HUES6 (cell line): ENCODE measurements at regions not wholly inside any gene's neighbourhood (a gene's known extent, or its start where the extent isn't known, plus 50 kb on each side); places are given as distances from the start of the nearest gene placed in this dataset.

Source experiments
- H3K27ac ChIP-seq: 2 replicates; pipeline ENCODE4 v1.7.0; 2013; ENCODE audit warnings: low read depth, mild to moderate bottlenecking, low read length, inconsistent platforms
- H3K27me3 ChIP-seq: 2 replicates; pipeline ENCODE4 v1.6.1; 2013; ENCODE audit warnings: low read length; ENCODE audit not compliant: control insufficient read depth, insufficient read depth
- H3K36me3 ChIP-seq: 2 replicates; pipeline ENCODE4 v1.6.1; 2013; ENCODE audit warnings: low read length; ENCODE audit not compliant: control insufficient read depth, insufficient read depth
- H3K4me1 ChIP-seq: 2 replicates; pipeline ENCODE4 v1.6.1; 2013; ENCODE audit warnings: low read length; ENCODE audit not compliant: control insufficient read depth, insufficient read depth
- H3K4me3 ChIP-seq: 2 replicates; pipeline ENCODE4 v1.5.1; 2013; ENCODE audit warnings: low read depth, low read length
- H3K9ac ChIP-seq: one replicate; pipeline ENCODE4 v1.6.1; 2013; ENCODE audit warnings: mild to moderate bottlenecking, low read length
- H3K9me3 ChIP-seq: 2 replicates; pipeline ENCODE4 v1.6.1; 2013; ENCODE audit warnings: low read depth, low read length; ENCODE audit not compliant: control insufficient read depth, insufficient read depth

DNA sequence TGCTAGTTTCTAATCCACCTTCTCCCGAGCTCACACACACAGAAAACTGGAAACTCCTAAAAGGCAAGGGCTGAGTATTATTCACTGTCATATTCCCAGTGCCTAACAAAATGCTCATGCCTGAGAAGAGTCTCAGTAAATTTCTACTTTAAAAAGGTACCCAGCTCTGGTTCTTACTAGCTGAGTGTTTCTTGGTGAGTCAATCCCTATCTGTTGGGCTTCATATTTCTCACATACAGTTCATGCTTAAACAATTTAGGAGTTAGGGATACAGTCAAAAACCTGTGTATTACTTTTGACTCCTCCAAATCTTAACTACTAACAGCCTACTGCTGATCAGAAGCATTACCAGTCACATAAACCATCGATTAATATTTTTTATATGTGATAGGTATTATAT is 204.9 kb downstream of the EN1 start:
- Histone ChIP-seq H3K9me3 (no peaks in the 10 kb centered on the region), H3K9ac (no peak overlapping the region), H3K4me1 (peaks cover 7% of the 10 kb centered on the region; the same call in 1 of the 2 replicates), H3K27me3 (0 out of 2 replicates have a peak, but pooled peaks cover 2% of the 10 kb centered on the region), H3K4me3 (no peak overlapping the region), H3K27ac (no peak overlapping the region), H3K36me3 (no peaks in the 10 kb centered on the region)

DNA sequence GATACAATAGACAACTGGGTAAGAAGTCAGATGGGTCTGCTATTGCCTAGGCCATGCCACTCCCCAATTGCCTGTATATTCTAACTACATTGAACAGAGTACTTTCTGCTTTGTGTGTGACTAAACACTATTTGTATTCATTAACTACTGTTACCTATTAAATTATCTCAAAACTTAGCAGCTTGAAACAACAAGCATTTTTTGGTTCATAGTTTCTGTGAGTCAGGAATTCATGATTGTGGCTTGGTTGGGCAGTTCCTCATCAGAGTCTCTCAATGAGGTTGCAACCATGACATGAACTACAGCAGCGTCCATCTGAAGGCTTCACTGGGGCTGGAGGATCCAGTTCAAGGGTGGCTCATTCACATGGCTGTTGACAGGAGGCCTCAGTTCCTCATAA is 205.7 kb downstream of the EN1 start:
- Histone ChIP-seq H3K9ac (no peak overlapping the region), H3K9me3 (no peaks in the 10 kb centered on the region), H3K27me3 (0 out of 2 replicates have a peak, but pooled peaks cover 2% of the 10 kb centered on the region), H3K27ac (no peak overlapping the region), H3K4me1 (peaks cover 7% of the 10 kb centered on the region; the same call in 1 of the 2 replicates), H3K4me3 (no peak overlapping the region), H3K36me3 (no peaks in the 10 kb centered on the region)

DNA sequence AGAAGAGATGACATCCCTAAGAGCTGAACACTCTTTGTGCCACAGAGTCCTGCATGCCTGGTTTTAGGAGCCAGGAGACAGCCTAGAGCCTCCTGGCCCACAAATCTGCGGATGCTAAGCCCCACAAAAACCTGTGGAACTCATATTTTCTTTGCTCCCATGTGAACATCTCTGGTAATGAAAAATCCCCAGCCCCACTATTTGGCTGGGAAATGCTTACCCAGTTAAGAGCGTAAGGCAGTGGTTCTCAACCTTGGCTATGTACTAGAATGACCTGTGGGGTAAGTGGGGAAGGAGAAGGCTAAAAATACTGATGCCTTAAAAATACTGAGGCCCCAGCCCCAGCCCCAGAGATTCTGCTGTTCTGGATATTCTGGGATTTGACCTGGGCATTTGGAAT is 208.1 kb downstream of the EN1 start:
- 0 out of 2 replicates have a peak, but pooled peaks cover 2% of the 10 kb centered on the region for H3K27me3 ChIP-seq
- H3K36me3 ChIP-seq, result no peaks in the 10 kb centered on the region
- H3K27ac ChIP-seq, result no peak overlapping the region
- H3K9ac ChIP-seq, result no peak overlapping the region
- no peaks in the 10 kb centered on the region for H3K9me3 ChIP-seq
- H3K4me1 ChIP-seq, result peaks cover 18% of the 10 kb centered on the region
- no peak overlapping the region for H3K4me3 ChIP-seq

DNA sequence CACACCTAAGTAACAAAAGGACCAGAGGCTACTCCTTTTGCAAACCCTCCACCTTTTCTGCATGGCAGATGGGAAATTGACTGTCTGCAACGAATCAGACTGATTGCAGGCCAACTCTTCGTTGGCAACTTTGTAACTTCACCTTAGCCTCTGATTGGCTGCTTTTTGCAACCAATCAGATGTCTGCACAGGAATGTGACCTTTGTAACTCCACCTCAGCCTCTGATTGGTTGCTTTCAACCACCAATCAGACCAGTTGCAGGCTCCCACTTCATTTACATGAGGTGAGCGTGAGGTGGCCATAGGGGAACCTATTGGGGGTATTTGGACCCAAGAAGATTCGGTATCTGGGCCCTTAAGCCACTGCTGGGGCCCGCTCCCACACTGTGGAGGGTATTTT is 209.0 kb downstream of the EN1 start:
- no peaks in the 10 kb centered on the region for H3K9me3 ChIP-seq
- H3K27ac ChIP-seq, result no peak overlapping the region

DNA sequence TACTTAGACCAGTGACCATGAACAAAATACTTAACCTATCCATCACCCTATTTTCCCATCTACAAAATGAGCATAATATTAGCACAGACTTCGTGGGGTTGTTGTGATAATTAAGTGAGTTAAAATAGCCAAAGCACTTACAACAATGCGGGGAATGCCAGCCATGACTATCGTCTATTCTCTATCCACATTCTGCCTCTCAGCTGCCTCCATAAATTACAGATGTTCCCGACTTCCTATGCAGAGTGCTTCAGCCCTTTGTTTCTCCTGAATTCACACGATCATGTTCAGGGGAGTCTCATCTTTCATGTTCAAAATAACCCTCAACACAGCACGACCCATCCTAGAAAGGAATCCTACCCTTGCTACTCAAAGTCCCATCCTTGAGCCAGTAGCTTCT is 211.6 kb downstream of the EN1 start:
- H3K36me3 ChIP-seq, result no peaks in the 10 kb centered on the region
- H3K27ac ChIP-seq, result no peak overlapping the region
- no peak overlapping the region for H3K4me3 ChIP-seq
- peaks cover 13% of the 10 kb centered on the region for H3K4me1 ChIP-seq
- H3K9ac ChIP-seq, result no peak overlapping the region
- no peaks in the 10 kb centered on the region for H3K9me3 ChIP-seq
- no peaks in the 10 kb centered on the region for H3K27me3 ChIP-seq

More for the DNA sequence above, 209.0 kb downstream of the EN1 start:
- no peaks in the 10 kb centered on the region for H3K36me3 ChIP-seq
- peaks cover 13% of the 10 kb centered on the region for H3K4me1 ChIP-seq
- no peak overlapping the region for H3K9ac ChIP-seq
- H3K27me3 ChIP-seq, result 0 out of 2 replicates have a peak, but pooled peaks cover 2% of the 10 kb centered on the region
- H3K4me3 ChIP-seq, result no peak overlapping the region

DNA sequence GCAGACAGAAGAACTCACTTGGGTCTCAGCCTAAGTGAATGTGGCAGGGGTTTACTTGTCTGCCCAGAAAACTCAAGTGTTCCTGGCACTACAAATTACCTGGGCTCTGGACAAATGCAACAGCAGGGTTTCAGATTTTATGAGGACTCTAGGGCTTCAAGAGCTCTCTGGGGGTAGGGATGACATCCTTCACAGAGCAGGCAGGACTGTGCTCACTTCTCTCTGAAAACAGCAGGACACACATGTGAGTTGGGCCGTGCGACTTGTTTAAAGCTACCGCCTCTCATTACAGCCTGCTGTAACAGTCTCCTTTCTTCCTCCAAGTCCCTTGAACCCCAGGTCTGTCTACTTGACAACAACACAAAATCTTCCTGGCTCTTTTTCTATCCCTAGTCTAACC is 212.6 kb downstream of the EN1 start:
- Histone ChIP-seq H3K27me3 (no peaks in the 10 kb centered on the region), H3K36me3 (no peaks in the 10 kb centered on the region), H3K4me3 (no peak overlapping the region), H3K9ac (no peak overlapping the region), H3K9me3 (no peaks in the 10 kb centered on the region), H3K4me1 (peaks cover 13% of the 10 kb centered on the region), H3K27ac (no peak overlapping the region)

DNA sequence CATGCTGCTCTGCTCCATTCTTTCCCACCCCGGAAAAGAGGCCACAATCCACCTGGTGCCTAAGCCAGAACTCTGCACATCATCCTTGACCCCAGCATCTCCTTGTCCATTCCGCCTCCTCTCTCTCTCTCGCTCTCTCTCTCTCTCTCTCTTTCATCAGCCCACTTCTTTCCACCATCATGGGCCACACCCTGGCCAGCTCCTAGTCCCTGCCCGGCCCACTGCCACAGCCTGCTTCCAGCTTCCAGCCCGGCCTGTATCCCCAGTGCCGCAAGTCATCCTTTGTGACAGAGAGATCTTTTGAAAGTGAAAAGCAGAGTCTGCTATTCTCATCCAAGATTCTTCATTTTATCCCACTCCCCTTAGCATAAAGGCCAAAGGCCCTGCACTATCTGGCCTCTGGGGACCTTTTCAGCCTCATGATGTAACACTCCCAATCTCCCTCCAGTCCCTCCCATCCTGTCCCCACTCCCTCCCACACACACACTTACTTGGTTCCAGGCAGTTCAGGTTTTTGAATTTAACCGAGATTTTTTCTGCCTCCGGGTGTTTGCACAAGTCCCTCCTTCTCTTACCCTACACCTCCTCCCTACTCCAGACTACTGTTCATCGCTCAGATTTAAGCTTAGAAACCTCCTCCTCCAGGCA is 214.0 kb downstream of the EN1 start:
- no peak overlapping the region for H3K27ac ChIP-seq
- no peaks in the 10 kb centered on the region for H3K9me3 ChIP-seq
- no peak overlapping the region for H3K9ac ChIP-seq
- H3K36me3 ChIP-seq, result no peaks in the 10 kb centered on the region
- no peak overlapping the region for H3K4me3 ChIP-seq
- H3K4me1 ChIP-seq, result peaks cover 13% of the 10 kb centered on the region
- H3K27me3 ChIP-seq, result no peaks in the 10 kb centered on the region

DNA sequence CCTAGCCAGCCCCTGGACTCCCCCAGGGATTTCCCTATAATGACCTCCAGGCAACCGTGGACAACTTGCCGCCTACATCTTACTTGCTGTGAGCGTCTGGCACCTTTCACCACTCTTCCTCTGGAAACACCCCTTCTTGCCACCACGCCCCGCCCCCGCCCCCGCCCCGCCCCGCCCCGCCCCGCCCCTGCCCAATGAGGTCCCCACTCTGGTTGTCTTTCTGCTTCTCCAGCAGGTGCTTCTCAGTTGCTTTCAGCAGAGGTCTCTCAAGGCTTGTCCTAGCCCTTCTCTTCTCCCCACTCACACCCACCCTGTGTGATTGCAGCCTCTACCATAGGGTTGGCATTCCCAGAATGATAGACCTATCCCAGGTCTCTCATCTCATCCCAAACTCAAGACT is 214.5 kb downstream of the EN1 start:
- H3K4me3 ChIP-seq, result no peak overlapping the region
- no peak overlapping the region for H3K27ac ChIP-seq
- H3K9ac ChIP-seq, result no peak overlapping the region
- H3K9me3 ChIP-seq, result no peaks in the 10 kb centered on the region
- H3K27me3 ChIP-seq, result no peaks in the 10 kb centered on the region
- no peaks in the 10 kb centered on the region for H3K36me3 ChIP-seq
- H3K4me1 ChIP-seq, result peaks cover 13% of the 10 kb centered on the region

DNA sequence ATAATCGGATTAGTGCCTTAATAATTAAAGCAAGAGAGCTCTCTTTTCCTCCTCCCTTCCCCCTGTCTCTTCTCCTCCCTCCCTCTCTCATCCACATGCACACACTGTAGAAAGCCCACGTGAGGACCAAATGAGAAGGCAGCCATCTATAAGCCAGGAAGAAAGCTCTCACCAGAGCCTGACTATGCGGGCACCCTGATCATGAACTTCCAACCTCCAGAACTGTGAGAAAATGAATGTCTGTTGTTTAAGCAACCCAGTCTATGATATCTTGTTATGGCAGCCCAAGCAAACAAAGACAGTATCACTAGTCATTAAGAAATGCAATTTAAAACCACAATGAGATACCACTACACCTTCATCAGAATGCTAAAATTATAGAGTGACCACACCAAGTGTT is 220.3 kb downstream of the EN1 start:
- Histone ChIP-seq H3K4me1 (no peaks in the 10 kb centered on the region), H3K9me3 (peaks cover 5% of the 10 kb centered on the region; the same call in 1 of the 2 replicates), H3K4me3 (no peak overlapping the region), H3K27me3 (no peaks in the 10 kb centered on the region), H3K9ac (no peak overlapping the region), H3K27ac (no peak overlapping the region), H3K36me3 (no peaks in the 10 kb centered on the region)

DNA sequence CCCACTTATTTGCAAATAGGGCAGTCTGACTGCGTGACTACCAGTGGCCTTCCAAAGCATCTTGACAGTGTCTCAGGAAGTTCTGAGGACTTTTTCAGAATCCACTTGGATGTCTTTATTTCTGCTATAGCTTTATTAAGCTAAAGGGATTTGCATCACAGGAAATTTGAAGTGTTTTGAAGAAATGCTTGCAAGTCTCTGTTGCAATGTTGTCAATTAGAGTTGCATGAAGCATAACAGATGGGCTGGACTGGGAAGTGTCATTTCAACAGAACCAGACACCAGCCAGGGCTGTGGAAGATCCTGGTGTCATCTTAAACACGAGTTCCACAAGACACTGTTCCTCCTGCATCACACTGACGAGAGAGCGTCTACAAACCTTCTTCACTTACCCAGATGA is 224.5 kb downstream of the EN1 start:
- H3K9me3 ChIP-seq, result peaks cover 5% of the 10 kb centered on the region; the same call in 1 of the 2 replicates
- peaks cover 4% of the 10 kb centered on the region; the same call in 1 of the 2 replicates for H3K27me3 ChIP-seq
- no peak overlapping the region for H3K27ac ChIP-seq
- H3K36me3 ChIP-seq, result no peaks in the 10 kb centered on the region
- H3K4me3 ChIP-seq, result no peak overlapping the region
- no peak overlapping the region for H3K9ac ChIP-seq
- H3K4me1 ChIP-seq, result no peaks in the 10 kb centered on the region

DNA sequence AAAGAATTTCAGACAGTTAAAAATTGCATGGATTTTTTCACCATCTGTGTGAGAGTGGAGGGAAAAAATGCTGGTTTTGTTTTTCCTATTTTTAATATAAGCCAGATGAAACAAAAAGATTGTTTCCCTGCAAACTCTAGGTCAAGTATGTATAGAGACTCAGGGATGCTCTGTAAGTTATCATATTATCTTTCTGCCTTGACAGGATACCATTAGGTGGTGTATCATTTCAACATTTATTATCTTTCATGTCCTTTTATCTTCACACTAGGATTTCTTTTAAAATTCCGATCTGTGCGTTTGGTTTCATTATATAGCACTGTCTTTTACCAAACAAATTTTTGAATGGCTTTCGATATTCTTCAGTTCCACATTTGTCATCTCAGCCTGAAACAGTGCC is 225.3 kb downstream of the EN1 start:
- Histone ChIP-seq H3K4me3 (no peak overlapping the region), H3K9me3 (peaks cover 2% of the 10 kb centered on the region; the same call in 1 of the 2 replicates), H3K36me3 (no peaks in the 10 kb centered on the region), H3K27ac (no peak overlapping the region), H3K9ac (no peak overlapping the region), H3K27me3 (peaks cover 4% of the 10 kb centered on the region; the same call in 1 of the 2 replicates), H3K4me1 (no peaks in the 10 kb centered on the region)
